Stimulated activated CD8-positive, alpha-beta memory T cell treated with anti-CD3 and anti-CD28 coated beads, Interleukin-12 subunit alpha, Interleukin-12 subunit beta, amount 100 ng/mL, for 1 hour (primary cell): ENCODE measurements at regions not wholly inside any gene's neighbourhood (a gene's known extent, or its start where the extent isn't known, plus 50 kb on each side); places are given as distances from the start of the nearest gene placed in this dataset.
"Not testable (repeated sequence)": the region's sequence is repeated elsewhere in the genome, so short reads cannot be mapped to it uniquely, and the experiment has no call there.

ENCODE experiments used
- DNase-seq: peaks from one replicate; pipeline ENCODE4 v3.0.0-alpha.2; 2020; ENCODE audit warnings: low read depth

DNA sequence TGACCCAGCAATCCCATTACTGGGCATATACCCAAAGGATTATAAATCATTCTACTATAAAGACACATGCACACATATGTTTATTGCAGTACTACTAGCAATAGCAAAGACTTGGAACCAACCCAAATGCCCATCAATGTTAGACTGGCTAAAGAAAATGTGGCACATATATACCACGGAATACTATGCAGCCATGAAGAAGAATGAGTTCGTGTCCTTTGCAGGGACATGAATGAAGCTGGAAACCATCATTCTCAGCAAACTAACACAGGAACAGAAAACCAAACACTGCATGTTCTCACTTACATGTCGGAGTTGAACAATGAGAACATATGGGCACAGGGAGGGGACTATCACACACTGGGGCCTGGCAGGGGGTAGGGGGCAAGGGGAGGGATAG is 183.0 kb downstream of the HACE1 start:
- not testable (repeated sequence) for DNase-seq

DNA sequence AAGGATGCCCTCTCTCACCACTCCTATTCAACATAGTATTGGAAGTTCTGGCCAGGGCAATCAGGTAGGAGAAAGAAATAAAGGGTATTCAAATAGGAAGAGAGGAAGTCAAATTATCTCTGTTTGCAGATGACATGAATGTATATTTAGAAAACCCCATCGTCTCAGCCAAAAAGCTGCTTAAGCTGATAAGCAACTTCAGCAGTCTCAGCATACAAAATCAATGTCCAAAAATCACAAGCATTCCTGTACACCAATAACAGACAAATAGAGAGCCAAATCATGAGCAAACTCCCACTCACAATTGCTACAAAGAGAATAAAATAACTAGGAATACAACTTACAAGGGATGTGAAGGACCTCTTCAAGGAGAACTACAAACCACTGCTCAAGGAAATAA is 184.6 kb downstream of the HACE1 start:
- not testable (repeated sequence) for DNase-seq

DNA sequence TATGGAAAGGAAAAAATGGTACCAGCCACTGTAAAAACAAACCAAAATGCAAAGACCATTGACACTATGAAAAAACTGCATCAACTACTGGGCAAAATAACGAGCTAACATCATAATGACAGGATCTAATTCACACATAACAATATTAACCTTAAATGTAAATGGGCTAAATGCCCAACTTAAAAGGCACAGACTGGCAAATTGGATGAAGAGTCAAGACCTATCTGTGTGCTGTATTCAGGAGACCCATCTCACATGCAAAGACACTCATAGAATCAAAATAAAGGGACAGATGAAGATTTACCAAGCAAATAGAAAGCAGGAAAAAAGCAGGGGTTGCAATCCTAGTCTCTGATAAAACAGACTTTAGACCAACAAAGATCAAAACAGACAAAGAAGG is 186.6 kb downstream of the HACE1 start:
- DNase-seq: not testable (repeated sequence)

DNA sequence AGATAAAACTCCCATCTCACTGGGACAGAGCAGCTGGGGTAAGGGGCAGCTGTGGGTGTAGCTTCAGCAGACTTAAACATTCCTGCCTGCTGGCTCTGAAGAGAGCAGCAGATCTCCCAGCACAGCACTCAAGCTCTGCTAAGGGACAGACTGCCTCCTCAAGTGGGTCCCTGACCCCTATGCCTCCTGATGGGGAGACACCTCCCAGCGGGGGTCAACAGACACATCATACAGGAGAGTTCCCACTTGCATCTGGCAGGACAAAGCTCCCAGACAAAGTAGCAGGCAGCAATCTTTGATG is 188.2 kb downstream of the HACE1 start:
- not testable (repeated sequence) for DNase-seq

DNA sequence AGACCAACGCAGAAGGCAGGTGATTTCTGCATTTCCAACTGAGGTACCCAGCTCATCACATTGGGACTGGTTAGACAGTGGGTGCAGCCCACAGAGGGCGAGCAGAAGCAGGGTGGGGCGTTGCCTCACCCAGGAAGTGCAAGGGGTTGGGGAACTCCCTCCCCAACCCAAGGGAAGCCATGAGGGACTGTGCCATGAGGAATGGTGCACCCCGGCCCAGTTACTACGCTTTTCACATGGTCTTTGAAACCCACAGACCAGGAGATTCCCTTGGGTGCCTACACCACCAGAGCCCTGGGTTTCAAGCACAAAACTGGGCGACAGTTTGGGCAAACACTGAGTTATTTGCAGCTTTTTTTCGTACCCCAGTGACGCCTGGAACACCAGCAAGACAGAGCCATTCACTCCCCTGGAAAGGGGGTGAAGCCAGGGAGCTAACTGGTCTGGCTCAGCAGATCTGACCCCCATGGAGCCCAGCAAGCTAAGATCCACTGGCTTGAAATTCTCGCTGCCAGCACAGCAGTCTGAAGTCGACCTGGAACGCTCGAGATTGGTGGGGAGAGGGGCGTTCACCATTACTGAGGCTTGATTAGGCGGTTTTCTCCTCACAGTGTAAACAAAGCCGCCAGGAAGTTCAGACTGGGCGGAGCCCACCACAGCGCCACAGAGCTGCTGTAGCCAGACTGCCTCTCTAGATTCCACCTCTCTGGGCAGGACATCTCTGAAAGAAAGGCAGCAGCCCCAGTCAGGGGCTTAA is 188.7 kb downstream of the HACE1 start:
- DNase-seq: not testable (repeated sequence)

GRCh38 chr6:104669483-104669882 is 190.2 kb downstream of the HACE1 start:
- no peak for DNase-seq

GRCh38 chr6:104656235-104656634 is 203.5 kb downstream of the HACE1 start:
- no peak for DNase-seq

GRCh38 chr6:104653781-104654180 is 205.9 kb downstream of the HACE1 start:
- no peak for DNase-seq

GRCh38 chr6:104648347-104648746 is 211.4 kb downstream of the HACE1 start:
- no peak for DNase-seq

GRCh38 chr6:104644848-104645247 is 214.9 kb downstream of the HACE1 start:
- no peak for DNase-seq

DNA sequence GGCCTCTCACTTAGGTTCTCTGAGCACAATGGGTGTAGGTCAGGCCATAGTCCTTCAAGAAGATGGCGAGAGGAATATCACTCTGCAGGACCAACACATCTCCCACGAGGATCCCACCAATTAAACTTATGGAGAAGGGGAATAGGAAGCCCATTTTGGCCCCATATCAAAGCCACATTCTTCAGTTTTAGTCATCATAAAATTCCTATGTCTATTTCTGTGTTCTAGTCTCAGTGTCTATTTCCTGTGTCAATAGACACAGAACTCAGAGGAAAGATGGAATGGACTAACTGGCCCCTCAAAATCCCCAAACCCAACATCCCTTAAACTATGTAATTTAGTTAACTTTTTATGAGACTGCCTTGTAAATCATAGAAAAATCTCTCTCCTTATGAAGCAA is 216.8 kb downstream of the HACE1 start:
- DNase-seq: no peak

DNA sequence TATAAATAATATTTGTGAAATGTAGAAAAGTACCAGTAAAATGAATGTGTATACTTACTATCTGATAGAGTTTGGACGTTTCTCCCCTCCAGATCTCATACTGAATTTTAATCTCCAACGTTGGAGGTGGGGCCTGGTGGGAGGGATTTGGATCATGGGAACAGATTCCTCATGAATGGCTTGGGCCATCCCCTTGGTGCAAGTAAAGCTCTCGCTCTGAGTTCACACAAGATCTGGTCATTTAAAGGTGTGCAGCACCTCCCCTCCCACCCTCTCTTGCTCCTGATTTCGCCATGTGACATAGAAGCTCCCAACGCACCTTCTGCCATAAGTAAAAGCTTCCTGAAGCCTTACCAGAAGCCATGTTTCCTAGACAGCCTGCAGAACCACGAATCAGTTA is 219.0 kb downstream of the HACE1 start:
- no peak for DNase-seq

GRCh38 chr6:104640150-104640700 is 219.5 kb downstream of the HACE1 start:
- DNase-seq: no peak

DNA sequence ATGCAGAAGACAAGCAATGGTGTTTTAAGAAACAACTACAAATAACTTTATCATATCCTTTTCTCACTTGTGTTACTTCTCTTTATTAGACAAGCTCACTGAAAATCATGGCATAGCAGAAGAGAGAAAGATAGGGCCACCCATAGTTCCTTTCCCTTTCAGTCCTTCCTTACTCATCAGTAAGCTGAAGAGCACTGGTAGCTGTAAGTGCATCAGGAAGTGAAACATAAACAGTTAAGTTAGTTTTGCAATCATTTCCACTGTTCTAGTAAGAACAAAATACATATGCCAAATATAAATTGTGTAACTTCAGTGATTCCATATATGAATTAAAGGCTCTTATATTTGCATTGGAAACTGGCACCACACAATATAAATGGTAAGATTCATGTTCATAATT is 220.1 kb downstream of the HACE1 start:
- DNase-seq: no peak

- no peak for DNase-seq
These were observed 220.9 kb downstream of the HACE1 start for GRCh38 chr6:104638841-104639290.

DNA sequence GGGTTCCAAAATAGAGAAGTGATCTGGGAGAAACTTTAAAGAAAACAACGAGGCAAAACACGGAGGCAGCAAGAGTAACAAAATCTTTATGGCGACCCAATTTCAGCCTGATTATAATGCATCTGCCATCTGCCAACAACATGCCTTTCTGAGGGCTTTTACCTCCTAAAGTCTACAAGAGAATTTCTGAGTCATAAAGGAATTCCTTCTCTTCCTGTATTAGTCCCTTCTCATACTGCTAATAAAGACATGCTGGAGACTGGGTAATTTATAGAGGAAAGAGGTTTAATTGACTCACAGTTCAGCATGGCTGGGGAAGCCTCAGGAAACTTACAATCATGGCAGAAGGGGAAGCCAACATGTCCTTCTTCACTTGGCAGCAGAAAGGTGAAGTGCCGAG is 226.6 kb downstream of the HACE1 start:
- DNase-seq: no peak

GRCh38 chr6:104632588-104632987 is 227.1 kb downstream of the HACE1 start:
- no peak for DNase-seq

DNA sequence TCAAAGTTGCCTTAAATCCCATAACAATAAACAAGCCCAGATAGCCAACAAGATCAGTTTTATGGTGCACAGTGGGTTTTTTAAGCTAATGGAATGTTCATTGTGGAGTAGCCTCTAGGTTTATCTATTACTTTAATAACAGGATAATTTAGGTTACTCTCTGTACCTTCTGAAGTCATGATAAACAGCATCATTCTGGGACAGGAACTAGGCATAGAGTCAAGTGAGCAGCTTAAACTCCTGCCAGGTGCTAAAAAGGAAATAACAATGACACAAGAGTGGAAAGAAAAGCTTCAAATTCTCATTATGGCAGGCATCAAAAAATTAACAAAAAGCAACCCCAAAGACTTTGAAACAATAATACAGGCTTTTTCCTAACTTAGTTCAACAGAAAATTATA is 228.8 kb downstream of the HACE1 start:
- DNase-seq: no peak

DNA sequence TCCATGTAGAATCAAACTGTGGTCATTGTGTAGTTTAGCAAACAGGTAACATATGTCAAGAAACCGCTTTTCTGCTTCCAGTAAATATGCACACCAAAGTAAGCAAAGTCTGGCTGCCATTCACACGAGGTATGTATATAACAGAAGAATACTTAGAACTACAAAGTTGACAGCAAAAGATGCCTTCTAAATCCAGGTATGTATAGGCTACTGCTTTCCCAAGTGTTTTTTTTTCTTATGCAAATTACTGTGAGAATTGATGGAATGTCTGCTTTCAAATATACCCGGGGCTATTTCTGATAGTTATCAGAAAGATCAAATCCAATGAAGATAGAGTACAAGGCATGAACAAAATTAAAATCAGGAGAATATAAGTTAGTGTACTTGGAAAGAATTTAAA is 229.2 kb downstream of the HACE1 start:
- no peak for DNase-seq

DNA sequence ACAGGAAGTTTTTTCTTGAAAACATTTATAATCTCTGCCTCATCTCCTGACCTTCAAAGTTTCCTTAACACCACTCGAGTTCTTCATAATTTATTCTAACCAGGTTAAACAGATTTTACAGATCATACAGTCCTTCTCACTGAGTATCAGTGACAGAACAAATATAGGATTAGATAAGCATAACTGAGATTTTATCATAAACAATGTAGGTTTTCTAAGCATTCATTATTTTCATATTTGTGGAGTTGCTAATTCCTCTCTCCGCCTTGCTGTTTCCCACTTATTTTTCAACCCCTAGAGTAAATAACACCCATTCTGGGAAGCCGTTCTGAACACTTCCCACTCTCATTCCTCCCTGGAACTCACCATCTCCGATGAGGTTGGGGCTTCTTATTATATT is 229.9 kb downstream of the HACE1 start:
- DNase-seq: no peak

DNA sequence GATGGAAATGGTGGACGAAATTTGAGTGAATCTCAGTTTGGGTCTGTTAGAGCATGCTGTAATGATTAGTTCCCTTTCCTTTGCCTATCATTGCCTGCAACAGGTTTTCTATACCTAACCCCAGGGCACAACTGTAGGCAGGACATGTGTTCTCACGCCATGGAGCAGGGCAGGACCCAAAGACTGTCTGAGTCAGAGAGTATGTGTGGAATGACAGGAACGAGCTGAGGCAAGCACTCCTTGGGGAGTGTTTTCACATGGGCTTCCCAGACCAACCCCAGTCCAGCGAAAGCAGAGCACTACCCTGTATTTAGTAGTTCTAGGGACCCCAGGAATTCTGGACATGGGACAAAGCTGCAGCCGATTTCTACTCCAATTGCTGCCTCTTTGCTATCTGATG is 234.2 kb downstream of the HACE1 start:
- no peak for DNase-seq

GRCh38 chr6:104623052-104623690 is 236.5 kb downstream of the HACE1 start:
- DNase-seq: no peak

- DNase-seq: no peak
These were observed 238.3 kb downstream of the HACE1 start for GRCh38 chr6:104621396-104621795.

DNA sequence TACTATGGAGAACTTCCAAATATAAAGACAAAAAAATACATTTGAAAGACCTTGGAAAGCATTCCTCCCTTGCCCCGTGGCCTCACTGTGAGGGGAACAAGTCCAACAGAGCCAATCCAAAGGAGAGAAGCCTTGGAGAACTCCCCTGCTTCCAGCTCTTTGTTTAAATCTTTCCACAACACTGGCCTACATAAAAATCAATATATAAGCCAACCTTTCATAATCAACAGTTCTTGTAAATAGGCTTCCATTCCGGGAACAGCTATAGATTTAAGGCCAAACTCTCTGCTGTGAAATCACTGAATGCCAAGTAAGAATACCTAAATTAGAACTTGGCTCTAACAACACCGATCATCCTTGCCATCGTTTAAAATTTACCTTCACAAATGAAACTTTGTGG is 242.1 kb downstream of the HACE1 start:
- DNase-seq: no peak
